NCI-H526 (cell line): ENCODE measurements at regions not wholly inside any gene's neighbourhood (a gene's known extent, or its start where the extent isn't known, plus 50 kb on each side); places are given as distances from the start of the nearest gene placed in this dataset.

Experiments used
- DNase-seq, 2 experiments: peaks; one replicate each; lab custom pipeline; 2025; lab: John Stamatoyannopoulos, UW

- DNase-seq: no peak
These were observed 63.8 kb upstream of the CFAP46 start for GRCh38 chr10:133006202-133006601.

- DNase-seq: no peak
These were observed 62.1 kb upstream of the CFAP46 start for GRCh38 chr10:133004478-133004877.

DNA sequence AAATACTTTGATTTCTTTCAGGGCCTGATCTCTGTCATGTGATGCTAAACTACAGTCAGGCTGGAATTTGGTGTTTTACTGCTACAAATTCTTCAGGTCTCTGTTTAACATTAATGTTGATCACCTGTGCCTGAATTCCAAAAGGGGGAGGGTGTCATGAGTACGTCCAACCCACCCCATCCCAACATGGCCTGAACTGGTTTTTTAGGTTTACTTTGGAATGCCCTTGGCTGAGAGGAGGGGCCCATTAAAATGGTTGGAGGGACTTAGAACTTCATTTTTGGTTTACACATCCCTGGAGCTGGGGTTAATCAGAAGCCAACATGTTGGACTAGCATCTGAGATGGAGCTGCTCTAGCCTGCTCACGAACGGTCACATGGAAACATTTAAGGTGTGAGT lies 60.8 kb upstream of the CFAP46 start:
- DNase-seq: no peak

DNA sequence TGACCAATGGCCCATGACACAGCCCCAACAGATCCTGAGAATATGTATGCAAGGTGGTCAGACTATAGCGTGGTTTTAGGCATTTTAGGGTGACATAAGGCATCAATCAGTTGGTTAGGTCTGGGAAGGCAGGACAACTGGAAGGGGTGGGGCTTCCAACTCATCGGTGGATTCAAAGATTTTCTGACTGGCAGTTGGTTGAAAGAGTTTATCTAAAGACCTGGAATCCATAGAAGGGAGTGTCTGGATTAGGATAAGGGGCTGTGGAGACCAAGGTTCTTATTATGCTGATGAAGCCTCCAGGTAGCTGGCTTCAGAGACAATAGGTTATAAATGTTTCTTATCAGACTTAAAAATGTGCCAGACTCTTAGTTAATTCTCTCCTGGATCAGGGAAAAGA lies 60.3 kb upstream of the CFAP46 start:
- DNase-seq: no peak

- DNase-seq: no peak
These were observed 58.7 kb upstream of the CFAP46 start for GRCh38 chr10:133001114-133001513.

GRCh38 chr10:133000648-133001047 lies 58.3 kb upstream of the CFAP46 start:
- DNase-seq: no peak

DNA sequence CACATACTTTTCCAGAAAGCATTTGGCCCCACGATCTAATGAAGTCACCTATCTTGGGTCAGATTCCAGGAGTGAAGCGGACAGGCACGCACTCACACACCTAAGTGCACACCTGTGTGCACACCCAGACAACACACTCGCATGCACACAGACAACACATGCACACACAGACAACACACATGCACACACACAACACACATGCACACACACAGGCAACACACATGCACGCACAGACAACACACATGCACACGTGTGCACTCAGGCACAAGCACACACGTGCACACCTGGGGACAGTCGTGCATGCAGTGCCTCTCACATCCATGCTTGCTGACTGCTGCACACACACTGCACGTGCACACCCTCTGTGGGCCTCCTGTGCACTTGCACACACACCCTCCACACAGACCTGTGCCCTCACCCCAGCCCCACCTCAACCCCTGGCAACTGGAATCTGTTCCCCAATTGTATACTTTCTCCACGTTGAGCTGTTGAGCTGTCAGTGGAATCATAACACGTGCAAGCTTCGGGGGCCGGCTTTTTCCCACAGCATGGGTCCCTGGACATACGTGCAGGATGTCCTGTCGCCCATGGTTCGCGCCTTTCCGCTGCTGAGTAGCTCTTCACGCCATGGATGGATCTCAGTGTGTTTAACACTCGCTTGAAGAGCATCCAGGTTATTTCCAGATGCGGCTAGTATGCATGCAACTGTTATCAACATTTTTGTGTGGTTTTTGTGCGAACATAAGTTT lies 55.3 kb upstream of the CFAP46 start:
- DNase-seq: no peak

GRCh38 chr10:132996603-132997343 lies 54.4 kb upstream of the CFAP46 start:
- DNase-seq: no peak

DNA sequence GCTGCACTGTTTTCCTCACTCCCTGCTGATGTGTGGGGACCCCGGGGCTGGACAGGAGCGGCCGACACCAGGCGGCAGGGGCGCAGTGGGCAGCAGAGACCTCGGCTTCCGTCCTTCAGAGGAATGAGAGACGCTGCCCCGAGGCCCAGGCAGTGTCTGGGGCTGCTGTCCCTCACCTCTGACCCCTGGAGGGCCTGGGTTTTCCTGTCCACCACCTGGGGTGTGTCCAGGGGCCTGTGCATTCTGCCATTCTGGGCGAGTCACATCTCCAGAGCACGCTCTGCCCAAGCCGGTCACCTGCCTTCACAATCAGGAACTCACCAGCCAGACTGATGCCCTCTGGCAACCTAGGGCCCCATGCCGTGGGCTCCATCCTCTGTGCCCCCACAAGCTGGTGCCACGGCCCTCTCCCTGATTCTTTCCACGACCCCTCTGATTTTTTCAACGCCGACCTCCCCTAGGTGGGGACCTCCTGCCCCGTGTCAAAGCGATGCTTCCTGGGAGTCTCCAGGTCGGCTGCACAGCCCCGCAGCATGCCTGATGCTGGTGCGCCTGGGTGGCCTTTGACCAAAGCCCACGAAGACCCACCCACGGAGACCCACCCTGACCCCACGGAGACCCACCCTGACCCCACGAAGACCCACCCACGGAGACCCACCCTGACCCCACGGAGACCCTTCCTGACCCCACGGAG lies 53.7 kb upstream of the CFAP46 start:
- DNase-seq: no peak

GRCh38 chr10:132994811-132995210 lies 52.4 kb upstream of the CFAP46 start:
- DNase-seq: no peak

- DNase-seq: no peak
These were observed 51.9 kb upstream of the CFAP46 start for GRCh38 chr10:132994185-132994796.

DNA sequence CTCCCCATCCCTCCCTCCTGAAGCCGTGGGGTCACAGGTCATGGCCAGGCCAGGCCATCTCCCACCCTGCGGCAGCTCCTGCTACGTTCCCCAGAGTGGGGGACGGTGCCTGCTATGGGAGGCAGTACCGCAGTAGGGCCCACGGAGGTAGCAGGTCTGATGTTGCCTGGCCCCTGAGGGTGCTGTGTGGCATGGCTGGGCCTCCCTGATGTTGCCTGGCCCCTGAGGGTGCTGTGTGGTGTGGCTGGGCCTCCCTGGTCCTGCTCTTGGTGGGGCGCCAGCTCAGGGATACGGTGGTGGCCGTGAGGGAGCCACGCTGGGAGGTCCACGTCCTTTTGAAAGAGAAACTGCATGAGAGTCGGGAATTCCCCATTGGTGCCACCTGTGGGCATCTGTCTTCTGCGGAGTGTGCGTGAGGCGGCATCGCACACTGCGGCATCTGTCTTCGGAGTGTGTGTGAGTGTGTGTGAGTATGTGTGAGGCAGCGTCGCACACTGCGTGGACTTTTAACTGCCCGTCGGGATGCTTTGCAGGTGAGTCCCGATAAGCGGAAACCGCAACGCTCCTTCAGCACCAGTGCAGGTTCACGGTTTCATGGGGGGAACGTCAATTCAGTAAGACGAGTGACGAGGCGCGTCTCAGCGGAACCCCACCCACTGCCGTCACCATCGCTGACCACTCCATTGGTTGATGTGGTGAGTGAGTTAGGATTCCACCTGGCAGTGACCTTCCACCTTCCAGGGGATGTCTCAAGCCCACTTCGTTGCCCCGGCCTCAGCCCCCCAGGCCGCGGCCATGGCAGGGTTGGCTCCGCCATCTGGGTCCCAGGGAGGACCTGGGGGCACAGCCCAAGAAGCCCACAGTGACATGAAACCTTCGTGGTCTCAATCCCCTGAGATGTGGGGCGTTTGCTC lies 51.2 kb upstream of the CFAP46 start:
- DNase-seq: no peak

DNA sequence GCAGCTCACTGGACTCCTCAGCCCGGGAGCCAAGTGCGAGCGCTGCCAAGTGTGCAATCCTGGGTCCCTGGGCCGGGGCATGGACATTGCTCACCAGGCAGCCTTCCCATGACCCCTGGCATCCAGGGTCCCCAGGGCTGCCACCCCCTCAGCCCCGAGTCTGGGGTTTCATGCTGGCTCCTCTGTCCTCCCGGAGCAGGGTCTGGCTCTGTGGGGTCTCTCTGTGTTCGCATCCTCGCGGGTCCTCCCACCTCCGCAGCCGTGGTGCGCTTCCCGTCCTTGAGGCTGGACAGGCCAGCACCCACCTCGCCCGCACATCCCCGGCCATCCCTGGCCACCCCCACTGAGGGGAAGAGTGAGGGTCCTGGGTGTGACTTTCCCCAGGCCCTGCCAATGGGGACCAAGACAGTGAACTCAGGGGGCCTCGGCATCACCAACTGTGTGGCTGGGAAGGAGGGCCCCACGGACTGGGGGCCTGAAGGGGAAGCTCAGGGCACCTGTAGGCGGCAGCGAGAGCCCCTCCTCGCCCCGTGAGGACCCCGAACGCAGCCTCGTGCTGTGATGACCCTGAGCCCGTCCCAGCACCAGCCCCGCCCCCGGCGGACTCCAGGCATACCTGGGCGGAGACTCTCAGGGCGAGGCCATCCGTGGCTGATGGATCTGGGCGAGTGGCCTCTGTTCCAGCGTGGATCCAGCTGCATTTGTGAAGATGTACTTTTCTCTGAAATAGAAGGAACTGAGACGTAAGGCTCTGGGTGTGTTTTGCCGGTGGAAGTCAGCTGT lies 50.3 kb upstream of the CFAP46 start:
- DNase-seq: no peak
